Stimulated activated naive B cell treated with anti-CD40 and anti-IgM and Interleukin-4, amounts not matched to agents 10 μg/mL and 1 μg/mL and 100 μg/mL, for 72 hours (primary cell): ENCODE measurements at regions not wholly inside any gene's neighbourhood (a gene's known extent, or its start where the extent isn't known, plus 50 kb on each side); places are given as distances from the start of the nearest gene placed in this dataset.

Experiments
- ATAC-seq, 2 donors: fragments of 150-1000 bp; cut with Tn5 transposase; replicated peaks; 2 replicates each; pipeline ENCODE4 v1.10.0; 2021; ENCODE audit warnings: moderate library complexity in 1 of 2
- DNase-seq: peaks from one replicate; pipeline ENCODE4 v3.0.0; 2021
- H3K27ac Mint-ChIP-seq: one replicate; pipeline ENCODE4 v1.8.0; 2022; ENCODE audit warnings: mild to moderate bottlenecking, mixed read lengths
- H3K27me3 Mint-ChIP-seq, 2 donors: one replicate each; pipeline ENCODE4 v1.8.0; 2022; ENCODE audit warnings: mixed read lengths in 2 of 2
- H3K36me3 Mint-ChIP-seq, 2 donors: one replicate each; pipeline ENCODE4 v1.8.0; 2022; ENCODE audit warnings: mixed read lengths in 2 of 2, mild to moderate bottlenecking in 1 of 2
- H3K4me1 Mint-ChIP-seq, 2 donors: one replicate each; pipeline ENCODE4 v1.8.0; 2022; ENCODE audit warnings: mixed read lengths in 2 of 2, mild to moderate bottlenecking in 1 of 2
- H3K4me3 Mint-ChIP-seq, 2 donors: one replicate each; pipeline ENCODE4 v1.8.0; 2022; ENCODE audit warnings: mild to moderate bottlenecking in 2 of 2, mixed read lengths in 2 of 2, moderate library complexity in 1 of 2
- H3K9me3 Mint-ChIP-seq, 2 donors: one replicate each; pipeline ENCODE4 v1.8.0; 2022; ENCODE audit warnings: mixed read lengths in 2 of 2, mild to moderate bottlenecking in 1 of 2

DNA sequence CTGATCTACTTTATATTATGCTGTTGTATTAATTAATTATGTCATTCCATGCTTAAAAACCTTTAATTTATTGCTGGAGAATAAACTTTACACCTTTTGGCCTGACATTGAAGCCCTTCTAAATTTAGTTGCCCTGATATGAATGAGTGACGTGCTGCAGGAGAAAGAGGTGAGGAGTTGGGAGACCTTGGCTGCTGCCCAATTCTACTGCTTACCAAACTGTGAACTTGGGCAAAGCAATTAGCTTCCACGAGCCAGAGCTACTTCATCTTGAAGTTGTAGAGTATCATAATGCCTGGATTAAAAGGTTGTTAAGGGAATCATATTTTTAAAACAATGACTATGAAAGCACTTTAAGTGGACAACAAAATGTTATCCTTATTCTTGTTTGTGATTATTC is 126.8 kb upstream of the DEPDC1 start:
- ATAC-seq, result no peak
- H3K9me3 Mint-ChIP-seq, result peaks cover 11 to 14% of the 10 kb centered on the region in 2 donors

GRCh38 chr1:68624233-68624632 is 127.4 kb upstream of the DEPDC1 start:
- H3K4me1 Mint-ChIP-seq, result no peaks in the 10 kb centered on the region
- peaks cover 7 to 10% of the 10 kb centered on the region in 2 donors for H3K9me3 Mint-ChIP-seq
- H3K36me3 Mint-ChIP-seq, result no peaks in the 10 kb centered on the region
- no peak for ATAC-seq
- no peak for DNase-seq
- no peaks in the 10 kb centered on the region for H3K27me3 Mint-ChIP-seq
- no peak overlapping the region for H3K4me3 Mint-ChIP-seq
- H3K27ac Mint-ChIP-seq, result no peak overlapping the region

More for the DNA sequence above, 126.8 kb upstream of the DEPDC1 start:
- no peak overlapping the region for H3K4me3 Mint-ChIP-seq
- no peaks in the 10 kb centered on the region for H3K4me1 Mint-ChIP-seq
- no peak overlapping the region for H3K27ac Mint-ChIP-seq
- DNase-seq, result no peak
- no peaks in the 10 kb centered on the region for H3K36me3 Mint-ChIP-seq
- H3K27me3 Mint-ChIP-seq, result no peaks in the 10 kb centered on the region

DNA sequence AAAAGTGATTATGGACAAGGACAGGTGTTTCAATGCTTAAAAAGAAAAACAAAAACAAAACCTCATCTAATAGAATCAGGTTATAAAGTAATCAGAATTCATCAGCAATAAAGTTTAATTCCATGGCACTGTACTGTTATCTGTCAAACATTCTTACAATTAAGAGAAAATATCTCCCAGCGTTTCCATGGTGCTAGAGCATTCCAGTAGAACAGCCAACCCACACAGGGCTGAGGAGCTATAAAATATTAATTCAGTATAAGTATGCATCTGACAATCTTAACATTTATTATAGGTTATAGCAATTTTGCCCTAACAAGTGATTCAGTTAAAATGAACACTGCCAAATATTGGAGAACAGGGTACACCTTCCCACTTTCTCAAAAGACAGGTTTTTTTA is 128.7 kb upstream of the DEPDC1 start:
- ATAC-seq, result no peak
- Mint-ChIP-seq H3K27ac (no peak overlapping the region), H3K4me3 (no peak overlapping the region)

GRCh38 chr1:68633141-68633919 is 136.4 kb upstream of the DEPDC1 start:
- H3K4me3 Mint-ChIP-seq, result no peak overlapping the region
- H3K4me1 Mint-ChIP-seq, result no peaks in the 10 kb centered on the region
- no peaks in the 10 kb centered on the region for H3K36me3 Mint-ChIP-seq
- DNase-seq (no peak), ATAC-seq (no peak)
- no peak overlapping the region for H3K27ac Mint-ChIP-seq
- no peaks in the 10 kb centered on the region for H3K27me3 Mint-ChIP-seq
- no peaks in the 10 kb centered on the region for H3K9me3 Mint-ChIP-seq

More for the DNA sequence above, 128.7 kb upstream of the DEPDC1 start:
- H3K4me1 Mint-ChIP-seq, result no peaks in the 10 kb centered on the region
- no peak for DNase-seq
- H3K36me3 Mint-ChIP-seq, result no peaks in the 10 kb centered on the region
- H3K9me3 Mint-ChIP-seq, result peaks cover 6 to 10% of the 10 kb centered on the region in 2 donors
- H3K27me3 Mint-ChIP-seq, result no peaks in the 10 kb centered on the region

DNA sequence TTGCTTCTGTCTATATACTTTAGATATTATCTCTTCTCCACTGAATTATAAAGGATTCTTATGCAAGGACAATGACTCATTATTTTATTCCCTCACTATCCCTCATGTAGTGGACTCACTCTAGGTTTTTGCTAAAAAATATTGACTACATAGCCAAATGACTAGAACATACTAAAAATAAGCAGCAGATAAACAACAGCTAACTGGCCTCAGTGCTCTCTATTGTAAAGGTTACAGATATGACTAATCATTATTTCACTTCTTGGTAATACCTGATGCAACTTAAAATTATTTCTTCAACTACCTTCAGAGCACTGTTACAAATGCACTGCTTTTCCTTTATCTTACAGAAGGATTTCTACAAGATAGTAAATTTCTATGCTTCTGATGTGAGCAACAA is 147.6 kb upstream of the DEPDC1 start:
- H3K4me1 Mint-ChIP-seq, result no peaks in the 10 kb centered on the region
- ATAC-seq, result no peak
- no peak overlapping the region for H3K4me3 Mint-ChIP-seq
- H3K36me3 Mint-ChIP-seq, result no peaks in the 10 kb centered on the region
- H3K27me3 Mint-ChIP-seq, result no peaks in the 10 kb centered on the region
- no peak for DNase-seq
- no peaks in the 10 kb centered on the region for H3K9me3 Mint-ChIP-seq
- H3K27ac Mint-ChIP-seq, result no peak overlapping the region

- no peaks in the 10 kb centered on the region for H3K27me3 Mint-ChIP-seq
- DNase-seq, result no peak
- no peak overlapping the region for H3K27ac Mint-ChIP-seq
- no peaks in the 10 kb centered on the region for H3K36me3 Mint-ChIP-seq
- ATAC-seq, result no peak
- no peaks in the 10 kb centered on the region for H3K4me1 Mint-ChIP-seq
- peaks cover 0 to 5% of the 10 kb centered on the region in 2 donors for H3K9me3 Mint-ChIP-seq
- no peak overlapping the region for H3K4me3 Mint-ChIP-seq
These were observed 154.2 kb upstream of the DEPDC1 start for GRCh38 chr1:68651115-68651514.

GRCh38 chr1:68653882-68654281 is 157.0 kb upstream of the DEPDC1 start:
- H3K27ac Mint-ChIP-seq, result no peak overlapping the region
- H3K4me3 Mint-ChIP-seq, result no peak overlapping the region
- no peaks in the 10 kb centered on the region for H3K4me1 Mint-ChIP-seq
- H3K36me3 Mint-ChIP-seq, result no peaks in the 10 kb centered on the region
- peaks cover 0 to 5% of the 10 kb centered on the region in 2 donors for H3K9me3 Mint-ChIP-seq
- no peaks in the 10 kb centered on the region for H3K27me3 Mint-ChIP-seq
- ATAC-seq, result no peak
- DNase-seq, result no peak

DNA sequence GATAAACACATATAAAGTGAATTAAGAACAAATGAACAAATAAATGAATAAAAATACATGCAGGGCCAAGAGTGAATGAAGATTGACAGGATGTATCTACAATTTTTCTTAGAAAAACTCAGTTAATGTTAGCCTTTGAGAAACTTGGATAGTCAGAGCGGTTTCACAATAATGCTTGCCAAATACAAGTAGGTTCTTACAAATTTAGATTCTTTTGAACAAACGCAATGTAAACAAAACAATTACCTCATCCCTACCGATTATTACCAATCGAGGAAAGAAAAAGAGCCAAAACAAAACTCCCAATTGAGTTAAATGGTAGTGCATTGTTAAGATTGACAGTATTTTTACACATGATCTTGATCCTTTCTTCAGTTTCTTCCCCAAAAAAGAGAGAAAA is 176.9 kb upstream of the DEPDC1 start:
- no peak for ATAC-seq
- DNase-seq, result no peak
- H3K9me3 Mint-ChIP-seq, result peaks cover 0 to 3% of the 10 kb centered on the region in 2 donors
- H3K4me1 Mint-ChIP-seq, result no peaks in the 10 kb centered on the region
- no peaks in the 10 kb centered on the region for H3K36me3 Mint-ChIP-seq
- no peak overlapping the region for H3K4me3 Mint-ChIP-seq
- no peaks in the 10 kb centered on the region for H3K27me3 Mint-ChIP-seq
- H3K27ac Mint-ChIP-seq, result no peak overlapping the region

- H3K36me3 Mint-ChIP-seq, result no peaks in the 10 kb centered on the region
- no peak for DNase-seq
- H3K4me3 Mint-ChIP-seq, result no peak overlapping the region
These were observed 178.5 kb upstream of the DEPDC1 start for GRCh38 chr1:68675336-68675735.

GRCh38 chr1:68677684-68678351 is 180.9 kb upstream of the DEPDC1 start:
- DNase-seq (no peak), ATAC-seq (no peak)
- Mint-ChIP-seq H3K4me1 (no peaks in the 10 kb centered on the region), H3K27ac (no peak overlapping the region), H3K4me3 (no peak overlapping the region), H3K9me3 (peaks cover 5 to 10% of the 10 kb centered on the region in 2 donors), H3K36me3 (no peaks in the 10 kb centered on the region), H3K27me3 (no peaks in the 10 kb centered on the region)

More at GRCh38 chr1:68675336-68675735, 178.5 kb upstream of the DEPDC1 start:
- peaks cover 5 to 7% of the 10 kb centered on the region in 2 donors for H3K9me3 Mint-ChIP-seq
- ATAC-seq, result no peak
- H3K4me1 Mint-ChIP-seq, result no peaks in the 10 kb centered on the region
- H3K27ac Mint-ChIP-seq, result no peak overlapping the region
- no peaks in the 10 kb centered on the region for H3K27me3 Mint-ChIP-seq

- H3K4me1 Mint-ChIP-seq, result no peaks in the 10 kb centered on the region
- DNase-seq (no peak), ATAC-seq (no peak)
- H3K27me3 Mint-ChIP-seq, result no peaks in the 10 kb centered on the region
- H3K9me3 Mint-ChIP-seq, result peaks cover 0 to 2% of the 10 kb centered on the region in 2 donors
- no peak overlapping the region for H3K4me3 Mint-ChIP-seq
- H3K27ac Mint-ChIP-seq, result no peak overlapping the region
- H3K36me3 Mint-ChIP-seq, result no peaks in the 10 kb centered on the region
These were observed 199.3 kb upstream of the DEPDC1 start for GRCh38 chr1:68696221-68696620.

GRCh38 chr1:68703921-68704354 is 207.1 kb upstream of the DEPDC1 start:
- ATAC-seq (no peak), DNase-seq (no peak)
- Mint-ChIP-seq H3K36me3 (no peaks in the 10 kb centered on the region), H3K27me3 (no peaks in the 10 kb centered on the region), H3K4me1 (no peaks in the 10 kb centered on the region), H3K4me3 (no peak overlapping the region), H3K9me3 (peaks cover 5 to 8% of the 10 kb centered on the region in 2 donors), H3K27ac (no peak overlapping the region)

GRCh38 chr1:68704800-68705443 is 208.0 kb upstream of the DEPDC1 start:
- H3K4me3 Mint-ChIP-seq, result no peak overlapping the region
- ATAC-seq (no peak), DNase-seq (no peak)
- H3K9me3 Mint-ChIP-seq, result peaks cover 12 to 15% of the 10 kb centered on the region in 2 donors
- no peak overlapping the region for H3K27ac Mint-ChIP-seq
- H3K27me3 Mint-ChIP-seq, result no peaks in the 10 kb centered on the region
- no peaks in the 10 kb centered on the region for H3K4me1 Mint-ChIP-seq
- no peaks in the 10 kb centered on the region for H3K36me3 Mint-ChIP-seq

GRCh38 chr1:68705466-68705865 is 208.6 kb upstream of the DEPDC1 start:
- Mint-ChIP-seq H3K4me1 (no peaks in the 10 kb centered on the region), H3K9me3 (peaks cover 12 to 15% of the 10 kb centered on the region in 2 donors)

More at GRCh38 chr1:68705466-68705865, 208.6 kb upstream of the DEPDC1 start:
- Mint-ChIP-seq H3K4me3 (no peak overlapping the region), H3K36me3 (no peaks in the 10 kb centered on the region), H3K27ac (no peak overlapping the region), H3K27me3 (no peaks in the 10 kb centered on the region)
- no peak for ATAC-seq
- no peak for DNase-seq
